NCI-H82 treated with DMSO at 0.1 percent for 48 hours (cell line): ENCODE measurements at regions not wholly inside any gene's neighbourhood (a gene's known extent, or its start where the extent isn't known, plus 50 kb on each side); places are given as distances from the start of the nearest gene placed in this dataset.

ENCODE experiments used
- DNase-seq: peaks from one replicate; lab custom pipeline; 2025; ENCODE audit not compliant: unreplicated experiment; lab: John Stamatoyannopoulos, UW

- DNase-seq, result no peak
Measured at GRCh38 chr18:28826107-28826506, 649.2 kb upstream of the CDH2 start.

DNA sequence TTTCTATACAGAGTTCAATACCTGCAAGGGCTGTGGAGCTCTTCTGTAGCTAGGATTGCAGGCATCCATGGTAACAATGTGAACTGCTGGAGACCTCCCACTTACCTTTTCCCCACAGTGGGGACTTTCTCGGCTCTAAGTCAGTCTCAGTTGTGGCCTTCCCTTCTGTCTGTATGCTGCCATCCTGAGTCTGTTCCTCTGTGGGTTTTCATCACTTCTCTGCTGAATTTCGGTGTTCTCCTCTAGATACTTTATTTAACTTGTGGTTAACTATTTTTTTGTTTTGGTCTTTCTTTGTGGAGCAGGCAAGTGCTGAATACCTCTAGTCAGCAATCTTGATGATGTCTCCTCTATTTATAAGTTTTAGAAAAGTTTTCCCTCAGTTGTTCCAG lies 647.2 kb upstream of the CDH2 start:
- no peak for DNase-seq

DNA sequence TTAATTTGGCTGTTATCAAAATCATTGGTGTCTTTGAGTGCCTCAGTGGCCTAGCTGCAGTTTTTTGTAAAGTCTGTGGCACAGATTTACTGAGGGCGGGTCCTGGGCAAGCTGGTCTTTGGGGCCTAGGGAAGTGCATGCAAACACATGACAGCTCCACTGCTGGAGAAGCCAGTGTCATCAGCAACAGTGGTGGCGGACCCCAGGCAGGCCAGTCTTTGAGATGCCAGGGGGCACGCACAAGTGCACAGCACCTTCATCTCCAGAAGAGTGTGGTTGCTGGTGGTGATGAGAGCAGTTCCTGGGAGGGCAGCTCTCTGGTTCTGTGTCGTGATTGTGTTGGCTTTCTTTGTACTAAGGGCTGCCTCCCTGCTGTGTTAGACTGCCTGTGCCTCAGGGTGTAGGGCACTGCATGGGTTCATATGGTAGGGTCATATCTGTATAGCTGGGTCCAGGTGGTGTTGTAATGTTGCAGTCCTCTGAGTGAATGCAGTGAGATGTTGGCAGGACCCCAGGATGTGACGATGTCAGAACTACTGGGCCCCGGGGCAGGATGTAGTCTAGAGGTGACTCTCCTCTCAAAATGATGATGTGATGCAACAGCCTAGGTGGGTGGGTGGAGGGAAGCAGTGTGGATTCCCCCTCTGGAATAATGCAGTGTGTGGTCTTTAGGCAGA lies 646.7 kb upstream of the CDH2 start:
- DNase-seq, result no peak

DNA sequence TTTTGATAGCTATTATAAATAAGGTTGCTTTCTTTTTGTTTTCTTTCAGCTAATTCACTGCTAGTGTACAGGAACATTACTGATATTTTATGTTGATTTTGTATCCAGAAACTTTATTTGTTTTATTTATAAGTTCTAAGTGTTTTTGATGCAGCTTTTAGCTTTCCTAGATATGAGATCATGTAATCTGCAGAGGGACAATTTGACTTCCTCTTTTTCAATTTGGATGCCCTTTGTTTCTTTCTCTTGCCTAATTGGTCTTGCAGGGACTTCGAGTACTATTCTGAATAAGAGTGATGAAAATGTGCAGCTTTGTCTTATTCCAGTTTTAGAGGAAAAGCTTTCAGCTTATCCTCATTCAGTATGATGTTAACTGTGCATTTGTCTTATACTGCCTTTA lies 643.4 kb upstream of the CDH2 start:
- no peak for DNase-seq

- DNase-seq, result no peak
Measured at GRCh38 chr18:28816155-28816554, 639.2 kb upstream of the CDH2 start.

GRCh38 chr18:28814365-28814764 lies 637.4 kb upstream of the CDH2 start:
- DNase-seq, result no peak

DNA sequence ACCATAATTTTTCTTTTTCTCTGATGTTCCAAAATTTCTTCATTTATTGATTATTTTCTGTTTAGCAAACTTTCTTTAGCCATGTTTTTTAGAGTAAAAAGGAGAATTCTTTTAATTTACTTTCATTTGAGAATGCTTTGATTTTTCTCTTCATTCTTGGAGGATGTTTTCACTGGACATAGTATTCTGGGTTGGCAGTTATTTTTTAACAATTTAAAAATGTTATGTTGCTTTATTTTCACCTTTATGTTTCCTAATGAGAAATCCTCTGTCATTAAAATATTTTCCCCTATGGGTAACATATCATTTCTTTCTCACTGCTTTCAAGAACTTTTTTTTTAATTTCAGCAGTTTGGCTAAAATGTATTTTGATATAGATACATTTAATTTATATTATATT lies 631.4 kb upstream of the CDH2 start:
- DNase-seq, result no peak

GRCh38 chr18:28805491-28805890 lies 628.6 kb upstream of the CDH2 start:
- no peak for DNase-seq

DNA sequence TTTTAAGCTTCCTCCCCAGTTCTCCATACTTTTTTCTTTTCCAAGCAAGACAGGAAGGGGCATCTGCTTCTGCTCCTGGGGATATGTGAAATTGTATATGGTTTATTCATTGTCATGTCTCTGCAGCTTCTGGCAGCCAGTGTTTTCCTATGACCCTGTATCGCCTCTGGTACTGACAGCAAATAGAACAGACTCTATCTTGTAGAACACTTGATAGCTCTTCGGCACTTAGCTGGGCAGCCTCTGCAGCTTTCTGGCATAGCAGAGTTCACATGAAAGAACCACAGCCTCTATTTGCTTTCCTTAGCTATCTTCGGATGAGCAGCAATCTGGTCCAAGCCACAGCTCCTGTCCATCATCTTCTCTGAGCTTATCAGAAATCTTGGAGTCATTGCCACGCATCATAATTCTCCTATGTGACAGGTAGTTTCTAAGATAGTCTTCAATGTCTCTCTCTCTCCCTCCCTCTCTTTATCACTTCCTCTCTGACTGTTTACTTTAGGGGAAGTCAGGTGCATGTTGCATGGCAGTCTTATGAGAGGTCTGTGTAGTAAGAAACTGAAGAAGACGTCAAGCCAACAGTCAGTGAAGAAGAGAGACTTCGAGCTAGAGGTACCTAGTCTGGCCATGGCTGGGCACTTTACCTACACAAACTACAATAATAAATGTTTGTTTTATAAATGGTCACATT lies 627.7 kb upstream of the CDH2 start:
- DNase-seq, result no peak

- no peak for DNase-seq
Measured at GRCh38 chr18:28802546-28802945, 625.6 kb upstream of the CDH2 start.

- DNase-seq, result no peak
Measured at GRCh38 chr18:28801876-28802275, 624.9 kb upstream of the CDH2 start.

- DNase-seq, result no peak
Measured at GRCh38 chr18:28794459-28795245, 617.7 kb upstream of the CDH2 start.

DNA sequence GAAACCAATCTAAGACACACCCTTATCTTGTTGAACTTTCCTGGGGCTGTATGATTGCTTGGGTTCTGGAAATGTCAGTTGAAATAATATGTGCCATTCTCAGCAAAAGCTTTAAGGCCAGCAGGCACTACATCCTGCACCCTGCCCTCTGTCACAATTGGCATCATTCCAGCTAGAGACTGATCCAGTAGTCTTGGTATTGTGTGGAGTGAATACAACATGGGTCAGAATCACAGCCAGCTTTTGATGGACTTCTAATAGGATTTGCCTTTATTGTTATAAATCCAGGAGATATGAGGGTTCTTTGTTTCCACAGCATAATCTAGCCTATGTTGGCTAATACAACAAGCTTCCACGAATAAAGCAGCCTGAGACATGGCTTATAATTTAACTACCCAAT lies 617.0 kb upstream of the CDH2 start:
- DNase-seq, result no peak

GRCh38 chr18:28792404-28793086 lies 615.6 kb upstream of the CDH2 start:
- DNase-seq, result no peak

DNA sequence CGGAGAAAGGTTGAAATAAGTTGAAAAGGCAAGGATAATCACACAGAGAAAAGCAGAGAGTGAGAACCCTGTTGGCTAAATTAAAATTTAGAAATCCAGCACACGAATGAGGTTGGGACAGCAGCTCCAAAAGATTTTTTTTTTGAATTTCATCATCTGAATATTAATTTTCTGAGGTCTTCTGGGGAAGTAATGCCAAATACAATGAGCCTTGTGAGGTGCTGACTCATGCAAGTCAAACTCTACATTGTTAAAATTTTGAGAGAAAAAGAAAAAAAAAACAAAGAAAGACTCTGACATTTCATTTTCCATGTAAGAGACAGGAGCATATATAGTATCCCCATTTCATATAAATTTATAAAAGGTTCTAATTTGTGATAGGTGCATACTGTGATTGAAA lies 614.2 kb upstream of the CDH2 start:
- no peak for DNase-seq

DNA sequence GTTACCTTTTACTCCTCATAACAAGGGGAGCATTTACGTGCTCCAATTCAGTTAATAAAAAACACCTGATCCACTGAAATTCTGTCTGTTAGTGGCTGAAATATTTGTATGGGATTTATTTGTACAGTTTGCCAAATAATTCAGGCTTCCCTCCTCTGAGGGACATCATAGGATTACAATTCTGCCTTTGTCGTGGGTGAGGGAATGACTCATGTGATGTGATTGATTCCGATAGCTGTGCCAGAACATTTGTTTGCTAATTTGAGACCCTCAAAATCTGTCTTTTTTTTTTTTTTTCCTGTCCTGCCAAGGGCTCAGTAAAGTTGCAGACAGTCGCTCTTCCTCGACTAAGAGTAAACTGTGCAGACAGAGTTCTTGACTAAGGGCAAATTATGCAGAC lies 612.6 kb upstream of the CDH2 start:
- DNase-seq, result no peak

DNA sequence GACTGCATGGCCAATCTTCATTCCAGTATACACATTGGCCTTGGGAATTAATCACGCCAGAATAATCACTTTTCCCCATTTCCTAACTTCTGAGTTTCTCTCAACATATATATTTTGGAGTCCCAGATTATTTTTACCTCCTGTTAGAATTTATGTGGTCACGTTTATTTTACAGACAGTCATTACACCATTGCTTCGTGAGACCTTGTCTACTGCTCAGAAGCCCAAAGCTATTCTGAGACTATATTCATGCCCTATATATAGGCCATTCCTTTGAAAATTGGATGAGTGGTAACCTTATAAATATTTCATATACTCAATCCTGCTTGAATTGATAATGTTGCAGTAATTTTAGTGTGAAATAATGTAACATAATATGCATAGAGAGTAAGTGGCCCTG lies 610.0 kb upstream of the CDH2 start:
- no peak for DNase-seq

DNA sequence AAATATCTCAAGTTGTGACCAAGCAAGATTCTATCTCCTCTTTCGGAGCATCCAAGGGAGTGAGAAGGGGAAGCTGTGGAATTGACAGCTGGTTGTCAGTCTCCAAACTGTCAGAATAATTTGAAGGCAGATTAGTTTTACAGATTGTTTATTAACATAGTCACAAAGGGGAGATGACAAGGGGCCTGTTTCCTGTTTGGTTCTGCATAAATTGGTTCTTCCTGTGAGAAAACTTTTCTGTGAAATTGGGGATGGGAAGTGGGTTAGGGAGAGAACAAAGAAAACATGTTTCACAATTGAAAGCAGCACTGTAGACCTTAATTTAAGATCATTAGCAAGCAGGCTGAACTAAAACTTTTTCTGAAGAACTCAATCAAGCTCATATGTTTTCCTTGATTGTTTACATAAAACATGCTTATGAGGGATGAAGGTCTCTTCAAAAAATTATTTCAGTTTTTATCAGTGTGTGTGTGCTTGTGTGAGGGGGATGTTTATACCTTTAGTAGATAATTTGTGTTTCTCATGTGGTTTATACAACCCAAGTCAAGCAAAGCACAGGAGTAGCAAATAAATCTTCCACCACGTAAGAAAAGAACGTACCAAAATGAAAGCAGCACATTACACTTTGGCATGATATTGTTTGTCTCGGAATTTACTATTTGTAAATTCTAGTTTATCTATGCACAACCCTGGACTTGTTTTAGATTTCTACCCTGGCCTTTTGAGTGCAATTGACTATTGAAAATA lies 604.9 kb upstream of the CDH2 start:
- no peak for DNase-seq

GRCh38 chr18:28778706-28779105 lies 601.8 kb upstream of the CDH2 start:
- no peak for DNase-seq

- DNase-seq, result no peak
Measured at GRCh38 chr18:28777756-28778155, 600.8 kb upstream of the CDH2 start.

DNA sequence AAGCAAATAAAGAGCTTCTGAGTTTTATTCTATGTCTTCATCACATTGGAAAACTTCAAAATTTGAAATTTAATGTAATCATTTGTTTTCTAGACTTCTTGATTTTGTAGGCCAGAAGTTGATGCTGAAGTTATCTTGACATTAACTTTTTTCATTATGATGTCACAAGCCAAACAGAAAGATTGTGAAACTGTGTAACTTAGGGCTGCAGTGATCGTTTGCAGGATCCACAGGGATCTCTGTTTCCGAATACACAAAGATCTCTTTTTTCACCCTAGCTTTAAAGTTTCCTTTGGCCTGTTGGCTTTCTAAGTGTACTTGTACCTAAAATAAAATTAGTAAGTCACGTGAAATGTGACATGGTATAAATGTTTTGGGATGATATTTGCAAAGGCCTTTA lies 594.9 kb upstream of the CDH2 start:
- DNase-seq, result no peak
